ENCODE measurements at regions not wholly inside any gene's neighbourhood (a gene's known extent, or its start where the extent isn't known, plus 50 kb on each side); places are given as distances from the start of the nearest gene placed in this dataset.

DNA sequence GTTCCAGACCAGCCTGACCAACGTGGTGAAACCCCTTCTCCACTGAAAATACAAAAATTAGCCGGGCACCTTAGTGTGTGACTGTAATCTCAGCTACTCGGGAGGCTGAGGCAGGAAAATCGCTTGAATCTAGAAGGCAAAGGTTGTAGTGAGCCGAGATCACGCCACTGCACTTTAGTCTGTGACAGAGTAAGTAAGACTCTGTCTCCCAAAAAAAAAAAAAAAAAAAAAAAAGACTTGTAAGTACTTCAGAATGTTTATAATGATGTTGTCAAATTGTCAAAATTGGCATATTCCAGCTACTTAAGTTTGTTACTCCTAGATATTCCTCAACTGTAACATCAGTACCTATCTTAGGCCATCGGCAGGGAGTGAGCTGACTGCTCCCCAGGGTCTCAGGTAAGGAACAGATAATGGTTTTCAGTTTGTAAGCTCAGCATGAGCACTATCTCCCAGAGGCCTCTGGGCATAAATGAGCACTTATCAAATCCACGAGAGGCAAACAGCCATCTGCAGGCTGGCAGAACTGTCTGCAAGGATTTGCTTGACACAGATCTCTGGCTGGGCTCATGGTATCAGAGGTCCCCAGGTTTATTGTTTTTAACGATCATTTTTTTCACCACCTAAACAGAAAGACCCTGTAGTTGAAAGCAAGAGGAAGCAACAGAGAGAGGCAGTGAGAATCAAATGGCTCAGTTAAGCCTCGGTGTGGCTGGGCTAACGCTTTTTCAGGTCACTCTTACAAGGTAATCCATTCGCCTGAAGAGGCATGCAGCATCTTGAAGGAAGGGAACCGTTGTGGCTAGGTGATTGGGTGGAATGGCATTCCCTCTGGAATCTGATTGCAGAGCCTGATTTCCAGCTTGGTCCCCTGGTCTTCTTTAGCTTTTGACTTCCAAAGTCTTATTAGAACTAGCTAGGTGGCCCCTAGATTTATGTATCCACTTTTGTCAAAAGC, 115.9 kb downstream of the LY86 start:
- TF ChIP-seq, protein P1, sequence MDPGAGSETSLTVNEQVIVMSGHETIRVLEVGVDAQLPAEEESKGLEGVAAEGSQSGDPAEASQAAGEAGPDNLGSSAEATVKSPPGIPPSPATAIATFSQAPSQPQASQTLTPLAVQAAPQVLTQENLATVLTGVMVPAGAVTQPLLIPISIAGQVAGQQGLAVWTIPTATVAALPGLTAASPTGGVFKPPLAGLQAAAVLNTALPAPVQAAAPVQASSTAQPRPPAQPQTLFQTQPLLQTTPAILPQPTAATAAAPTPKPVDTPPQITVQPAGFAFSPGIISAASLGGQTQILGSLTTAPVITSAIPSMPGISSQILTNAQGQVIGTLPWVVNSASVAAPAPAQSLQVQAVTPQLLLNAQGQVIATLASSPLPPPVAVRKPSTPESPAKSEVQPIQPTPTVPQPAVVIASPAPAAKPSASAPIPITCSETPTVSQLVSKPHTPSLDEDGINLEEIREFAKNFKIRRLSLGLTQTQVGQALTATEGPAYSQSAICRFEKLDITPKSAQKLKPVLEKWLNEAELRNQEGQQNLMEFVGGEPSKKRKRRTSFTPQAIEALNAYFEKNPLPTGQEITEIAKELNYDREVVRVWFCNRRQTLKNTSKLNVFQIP (CRISPR knock-in tag; IDR thresholded peaks at IDR 0.05; ENCODE audit: borderline replicate concordance, low read depth), result no peak
- TF ChIP-seq ZNF70 (CRISPR knock-in tag; IDR thresholded peaks at IDR 0.05), result no peak
- ATAC-seq, result no peak

DNA sequence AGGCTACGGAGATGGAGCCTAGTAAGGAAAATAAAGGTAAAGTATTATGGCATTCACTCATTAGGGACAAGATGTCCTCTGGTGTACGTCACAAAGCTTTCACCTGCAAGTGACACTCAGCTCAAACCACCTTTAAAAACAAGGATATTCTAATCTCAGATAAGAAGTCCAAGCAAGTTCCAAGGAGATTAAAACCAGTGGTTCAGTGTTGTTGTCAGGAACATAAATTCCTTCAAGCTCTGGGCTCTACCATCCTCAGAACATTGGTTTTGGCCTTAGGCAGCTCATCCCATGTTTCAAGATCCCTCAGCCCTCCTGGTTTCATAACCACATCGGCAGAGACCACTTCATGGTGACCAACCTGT, 116.5 kb downstream of the LY86 start:
- TF ChIP-seq CSDC2 (CRISPR knock-in tag; IDR thresholded peaks at IDR 0.05), result no peak
- no peak for TF ChIP-seq ZFP30 (CRISPR knock-in tag; IDR thresholded peaks at IDR 0.05)
- no peak for ATAC-seq

DNA sequence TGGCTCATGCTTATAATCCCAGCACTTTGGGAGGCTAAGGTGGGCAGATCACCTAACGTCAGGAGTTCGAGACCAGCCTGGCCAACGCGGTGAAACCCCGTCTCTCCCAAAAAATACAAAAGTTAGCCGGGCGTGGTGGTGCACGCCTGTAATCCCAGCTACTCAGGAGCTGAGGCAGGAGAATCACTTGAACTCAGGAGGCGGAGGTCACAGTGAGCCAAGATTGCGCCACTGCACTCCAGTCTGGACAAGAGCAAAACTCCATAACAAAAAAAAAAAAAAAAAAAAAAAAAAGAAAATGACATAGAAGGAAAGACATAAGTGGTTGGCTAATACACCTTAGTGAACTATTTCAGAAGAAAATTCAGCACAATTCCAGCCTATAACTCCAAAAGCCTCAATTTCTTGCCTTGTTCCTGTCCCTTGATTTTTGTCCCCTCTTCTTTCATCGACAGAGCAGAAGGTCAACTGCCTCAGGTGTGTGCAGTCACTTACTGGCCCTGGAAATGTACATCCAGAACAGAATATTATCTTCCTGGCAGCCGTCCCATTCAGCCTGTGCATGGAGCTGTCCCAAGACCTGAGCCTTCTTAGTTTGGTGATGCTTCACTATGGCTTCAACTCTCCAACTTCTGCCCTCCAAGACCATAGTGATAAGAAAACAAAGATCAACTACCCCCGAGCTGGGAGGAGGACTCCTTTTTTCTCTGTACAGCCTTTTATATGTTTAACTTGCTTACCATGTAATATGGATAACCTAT, 117.6 kb downstream of the LY86 start:
- ATAC-seq, result no peak
- no peak for TF ChIP-seq PPARA (CRISPR knock-in tag; IDR thresholded peaks at IDR 0.05; ENCODE audit: borderline replicate concordance)
- TF ChIP-seq ARNTL (CRISPR knock-in tag; IDR thresholded peaks at IDR 0.05; ENCODE audit: borderline replicate concordance, low read depth), result no peak
- no peak for TF ChIP-seq ZNF565 (CRISPR knock-in tag; conservative IDR thresholded peaks at IDR 0.05; ENCODE audit: low read depth)
- TF ChIP-seq ZC3H10 (CRISPR knock-in tag; IDR thresholded peaks at IDR 0.05), result no peak
- TF ChIP-seq BACH2 (CRISPR knock-in tag; IDR thresholded peaks at IDR 0.05; ENCODE audit: borderline replicate concordance), result no peak
- no peak for TF ChIP-seq ZNF70 (CRISPR knock-in tag; IDR thresholded peaks at IDR 0.05)

DNA sequence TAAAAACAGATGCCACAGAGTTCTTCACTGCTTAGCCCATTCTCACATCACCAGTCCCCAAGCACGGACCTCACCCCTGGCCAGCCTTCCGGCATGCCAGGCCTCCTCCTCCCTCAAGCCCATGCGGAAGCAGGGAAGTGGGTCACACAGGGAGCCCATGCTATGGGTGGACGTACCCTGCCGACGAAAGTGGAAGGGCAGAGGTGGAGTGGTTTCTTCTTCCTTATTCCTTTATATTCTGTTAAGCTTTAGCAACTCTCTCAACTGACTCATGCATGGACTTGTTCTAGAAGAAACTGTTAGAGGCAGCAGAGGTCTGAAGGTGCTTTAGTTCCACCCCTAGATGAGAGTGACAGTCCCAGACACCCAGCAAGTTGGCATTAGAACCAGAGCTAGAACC, 118.6 kb downstream of the LY86 start:
- ATAC-seq, result no peak
- TF ChIP-seq ZFP3 (CRISPR knock-in tag; IDR thresholded peaks at IDR 0.05), result no peak
- no peak for TF ChIP-seq ESRRG (CRISPR knock-in tag; IDR thresholded peaks at IDR 0.05)
- TF ChIP-seq ZNF70 (CRISPR knock-in tag; IDR thresholded peaks at IDR 0.05), result no peak
- no peak for TF ChIP-seq BACH2 (CRISPR knock-in tag; IDR thresholded peaks at IDR 0.05; ENCODE audit: borderline replicate concordance)
- TF ChIP-seq, protein P2, sequence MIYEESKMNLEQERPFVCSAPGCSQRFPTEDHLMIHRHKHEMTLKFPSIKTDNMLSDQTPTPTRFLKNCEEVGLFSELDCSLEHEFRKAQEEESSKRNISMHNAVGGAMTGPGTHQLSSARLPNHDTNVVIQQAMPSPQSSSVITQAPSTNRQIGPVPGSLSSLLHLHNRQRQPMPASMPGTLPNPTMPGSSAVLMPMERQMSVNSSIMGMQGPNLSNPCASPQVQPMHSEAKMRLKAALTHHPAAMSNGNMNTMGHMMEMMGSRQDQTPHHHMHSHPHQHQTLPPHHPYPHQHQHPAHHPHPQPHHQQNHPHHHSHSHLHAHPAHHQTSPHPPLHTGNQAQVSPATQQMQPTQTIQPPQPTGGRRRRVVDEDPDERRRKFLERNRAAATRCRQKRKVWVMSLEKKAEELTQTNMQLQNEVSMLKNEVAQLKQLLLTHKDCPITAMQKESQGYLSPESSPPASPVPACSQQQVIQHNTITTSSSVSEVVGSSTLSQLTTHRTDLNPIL (CRISPR knock-in tag; IDR thresholded peaks at IDR 0.05; ENCODE audit: low read depth), result no peak

DNA sequence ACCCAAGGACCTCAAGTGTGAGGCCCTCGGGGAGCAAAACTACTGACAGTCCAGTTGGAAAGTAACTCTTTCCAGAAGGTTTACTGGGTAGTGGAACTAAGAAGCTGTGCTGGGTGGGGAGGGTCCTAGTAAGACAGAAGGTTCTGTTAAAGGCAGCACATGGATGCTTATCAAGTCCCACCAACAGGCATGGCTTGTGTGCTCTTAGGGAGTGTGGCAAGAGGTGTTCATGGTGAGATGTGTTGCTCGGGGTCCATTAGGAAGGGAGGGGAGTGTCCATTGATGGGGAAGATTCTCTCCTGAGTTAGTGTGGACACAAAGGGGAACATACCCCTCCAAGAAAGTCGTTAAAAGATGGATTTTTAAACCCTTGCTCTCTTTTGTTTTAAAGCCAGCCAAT, 120.6 kb downstream of the LY86 start:
- ATAC-seq, result no peak
- TF ChIP-seq SNAI2 (CRISPR knock-in tag; IDR thresholded peaks at IDR 0.05) (no peak), ZNF70 (CRISPR knock-in tag; IDR thresholded peaks at IDR 0.05) (no peak), TCF4 (CRISPR knock-in tag; IDR thresholded peaks at IDR 0.05; ENCODE audit: borderline replicate concordance) (no peak), ZNF565 (CRISPR knock-in tag; conservative IDR thresholded peaks at IDR 0.05; ENCODE audit: low read depth) (no peak), ARNTL (CRISPR knock-in tag; IDR thresholded peaks at IDR 0.05; ENCODE audit: borderline replicate concordance, low read depth) (no peak), TOX (CRISPR knock-in tag; IDR thresholded peaks at IDR 0.05; ENCODE audit: borderline replicate concordance) (no peak), RARB (CRISPR knock-in tag; IDR thresholded peaks at IDR 0.05) (no peak), CSDC2 (CRISPR knock-in tag; IDR thresholded peaks at IDR 0.05) (no peak), ZFP3 (CRISPR knock-in tag; IDR thresholded peaks at IDR 0.05) (no peak), OSR1 (CRISPR knock-in tag; IDR thresholded peaks at IDR 0.05) (no peak), PPARA (CRISPR knock-in tag; IDR thresholded peaks at IDR 0.05; ENCODE audit: borderline replicate concordance) (no peak), ZC3H10 (CRISPR knock-in tag; IDR thresholded peaks at IDR 0.05) (no peak), ZNF8 (CRISPR knock-in tag; IDR thresholded peaks at IDR 0.05) (no peak)
- TF ChIP-seq, protein P3, sequence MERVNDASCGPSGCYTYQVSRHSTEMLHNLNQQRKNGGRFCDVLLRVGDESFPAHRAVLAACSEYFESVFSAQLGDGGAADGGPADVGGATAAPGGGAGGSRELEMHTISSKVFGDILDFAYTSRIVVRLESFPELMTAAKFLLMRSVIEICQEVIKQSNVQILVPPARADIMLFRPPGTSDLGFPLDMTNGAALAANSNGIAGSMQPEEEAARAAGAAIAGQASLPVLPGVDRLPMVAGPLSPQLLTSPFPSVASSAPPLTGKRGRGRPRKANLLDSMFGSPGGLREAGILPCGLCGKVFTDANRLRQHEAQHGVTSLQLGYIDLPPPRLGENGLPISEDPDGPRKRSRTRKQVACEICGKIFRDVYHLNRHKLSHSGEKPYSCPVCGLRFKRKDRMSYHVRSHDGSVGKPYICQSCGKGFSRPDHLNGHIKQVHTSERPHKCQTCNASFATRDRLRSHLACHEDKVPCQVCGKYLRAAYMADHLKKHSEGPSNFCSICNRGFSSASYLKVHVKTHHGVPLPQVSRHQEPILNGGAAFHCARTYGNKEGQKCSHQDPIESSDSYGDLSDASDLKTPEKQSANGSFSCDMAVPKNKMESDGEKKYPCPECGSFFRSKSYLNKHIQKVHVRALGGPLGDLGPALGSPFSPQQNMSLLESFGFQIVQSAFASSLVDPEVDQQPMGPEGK (CRISPR knock-in tag; IDR thresholded peaks at IDR 0.05; ENCODE audit: borderline replicate concordance), result no peak
- TF ChIP-seq, protein P4, sequence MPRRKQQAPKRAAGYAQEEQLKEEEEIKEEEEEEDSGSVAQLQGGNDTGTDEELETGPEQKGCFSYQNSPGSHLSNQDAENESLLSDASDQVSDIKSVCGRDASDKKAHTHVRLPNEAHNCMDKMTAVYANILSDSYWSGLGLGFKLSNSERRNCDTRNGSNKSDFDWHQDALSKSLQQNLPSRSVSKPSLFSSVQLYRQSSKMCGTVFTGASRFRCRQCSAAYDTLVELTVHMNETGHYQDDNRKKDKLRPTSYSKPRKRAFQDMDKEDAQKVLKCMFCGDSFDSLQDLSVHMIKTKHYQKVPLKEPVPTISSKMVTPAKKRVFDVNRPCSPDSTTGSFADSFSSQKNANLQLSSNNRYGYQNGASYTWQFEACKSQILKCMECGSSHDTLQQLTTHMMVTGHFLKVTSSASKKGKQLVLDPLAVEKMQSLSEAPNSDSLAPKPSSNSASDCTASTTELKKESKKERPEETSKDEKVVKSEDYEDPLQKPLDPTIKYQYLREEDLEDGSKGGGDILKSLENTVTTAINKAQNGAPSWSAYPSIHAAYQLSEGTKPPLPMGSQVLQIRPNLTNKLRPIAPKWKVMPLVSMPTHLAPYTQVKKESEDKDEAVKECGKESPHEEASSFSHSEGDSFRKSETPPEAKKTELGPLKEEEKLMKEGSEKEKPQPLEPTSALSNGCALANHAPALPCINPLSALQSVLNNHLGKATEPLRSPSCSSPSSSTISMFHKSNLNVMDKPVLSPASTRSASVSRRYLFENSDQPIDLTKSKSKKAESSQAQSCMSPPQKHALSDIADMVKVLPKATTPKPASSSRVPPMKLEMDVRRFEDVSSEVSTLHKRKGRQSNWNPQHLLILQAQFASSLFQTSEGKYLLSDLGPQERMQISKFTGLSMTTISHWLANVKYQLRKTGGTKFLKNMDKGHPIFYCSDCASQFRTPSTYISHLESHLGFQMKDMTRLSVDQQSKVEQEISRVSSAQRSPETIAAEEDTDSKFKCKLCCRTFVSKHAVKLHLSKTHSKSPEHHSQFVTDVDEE (CRISPR knock-in tag; IDR thresholded peaks at IDR 0.05), result no peak
- TF ChIP-seq, protein P5, sequence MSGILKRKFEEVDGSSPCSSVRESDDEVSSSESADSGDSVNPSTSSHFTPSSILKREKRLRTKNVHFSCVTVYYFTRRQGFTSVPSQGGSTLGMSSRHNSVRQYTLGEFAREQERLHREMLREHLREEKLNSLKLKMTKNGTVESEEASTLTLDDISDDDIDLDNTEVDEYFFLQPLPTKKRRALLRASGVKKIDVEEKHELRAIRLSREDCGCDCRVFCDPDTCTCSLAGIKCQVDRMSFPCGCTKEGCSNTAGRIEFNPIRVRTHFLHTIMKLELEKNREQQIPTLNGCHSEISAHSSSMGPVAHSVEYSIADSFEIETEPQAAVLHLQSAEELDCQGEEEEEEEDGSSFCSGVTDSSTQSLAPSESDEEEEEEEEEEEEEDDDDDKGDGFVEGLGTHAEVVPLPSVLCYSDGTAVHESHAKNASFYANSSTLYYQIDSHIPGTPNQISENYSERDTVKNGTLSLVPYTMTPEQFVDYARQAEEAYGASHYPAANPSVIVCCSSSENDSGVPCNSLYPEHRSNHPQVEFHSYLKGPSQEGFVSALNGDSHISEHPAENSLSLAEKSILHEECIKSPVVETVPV (CRISPR knock-in tag; IDR thresholded peaks at IDR 0.05), result no peak
- TF ChIP-seq, protein P2 (CRISPR knock-in tag; IDR thresholded peaks at IDR 0.05; ENCODE audit: low read depth), result no peak

All from SK-N-SH treated with all-trans-retinoic acid at 6 μM for 48 hours (cell line).